GM06990 (cell line): ENCODE measurements at regions not wholly inside any gene's neighbourhood (a gene's known extent, or its start where the extent isn't known, plus 50 kb on each side); places are given as distances from the start of the nearest gene placed in this dataset.

Source experiments
- DNase-seq: peaks from one replicate; pipeline ENCODE4 v3.0.0-alpha.2; 2011; ENCODE audit not compliant: insufficient read length; ENCODE audit errors: extremely low read depth
- H3K27me3 ChIP-seq: replicated peaks from 2 replicates; pipeline ENCODE4 v1.6.0; 2011; ENCODE audit warnings: low read length; ENCODE audit not compliant: control insufficient read depth, insufficient read depth
- H3K36me3 ChIP-seq: 2 replicates; pipeline ENCODE4 v1.5.1; 2011; ENCODE audit warnings: low read length; ENCODE audit not compliant: control insufficient read depth, insufficient read depth
- H3K4me3 ChIP-seq: replicated peaks from 2 replicates; pipeline ENCODE4 v1.5.1; 2011; ENCODE audit warnings: low read depth, mild to moderate bottlenecking, control low read depth, low read length
- CTCF ChIP-seq: IDR thresholded peaks from 2 replicates; pipeline ENCODE4 v1.5.1; 2011; ENCODE audit warnings: low read length, control low read depth, mild to moderate bottlenecking, inconsistent platforms; ENCODE audit not compliant: insufficient read depth, poor library complexity, severe bottlenecking

GRCh38 chr3:99516936-99517335 lies 121.5 kb upstream of the COL8A1 start:
- Histone ChIP-seq H3K27me3 (no peaks in the 10 kb centered on the region), H3K4me3 (no peak overlapping the region), H3K36me3 (no peaks in the 10 kb centered on the region)
- DNase-seq: no peak
- no peak for TF ChIP-seq CTCF

- no peak for TF ChIP-seq CTCF
- Histone ChIP-seq H3K36me3 (no peaks in the 10 kb centered on the region), H3K4me3 (no peak overlapping the region), H3K27me3 (no peaks in the 10 kb centered on the region)
- DNase-seq: no peak
Observed at GRCh38 chr3:99515891-99516290, 122.5 kb upstream of the COL8A1 start.

DNA sequence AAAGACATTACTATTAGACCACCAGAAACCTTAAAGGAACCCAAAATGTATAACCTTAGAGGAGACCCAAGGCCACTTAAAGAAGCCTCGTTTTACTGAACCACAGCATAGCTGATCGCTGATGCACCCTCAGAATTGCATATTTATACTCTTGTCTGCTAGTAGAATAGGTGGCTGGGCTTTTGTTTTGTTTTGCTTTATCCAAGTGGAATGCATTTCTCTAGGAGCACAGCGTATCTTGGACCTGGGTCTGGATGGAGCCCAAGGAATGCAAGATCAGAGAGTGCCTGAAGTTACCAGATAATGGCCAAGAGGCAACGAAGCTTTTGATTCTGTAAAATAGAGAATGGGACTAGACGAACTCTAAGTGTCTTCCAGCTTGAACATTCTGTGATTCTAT lies 129.2 kb upstream of the COL8A1 start:
- no peak for TF ChIP-seq CTCF
- H3K36me3 ChIP-seq: no peaks in the 10 kb centered on the region
- H3K27me3 ChIP-seq: no peaks in the 10 kb centered on the region

GRCh38 chr3:99508191-99508590 lies 130.2 kb upstream of the COL8A1 start:
- no peak overlapping the region for H3K4me3 ChIP-seq
- no peak for TF ChIP-seq CTCF
- no peaks in the 10 kb centered on the region for H3K36me3 ChIP-seq
- H3K27me3 ChIP-seq: no peaks in the 10 kb centered on the region
- no peak for DNase-seq

More for the DNA sequence above, 129.2 kb upstream of the COL8A1 start:
- no peak overlapping the region for H3K4me3 ChIP-seq
- no peak for DNase-seq

DNA sequence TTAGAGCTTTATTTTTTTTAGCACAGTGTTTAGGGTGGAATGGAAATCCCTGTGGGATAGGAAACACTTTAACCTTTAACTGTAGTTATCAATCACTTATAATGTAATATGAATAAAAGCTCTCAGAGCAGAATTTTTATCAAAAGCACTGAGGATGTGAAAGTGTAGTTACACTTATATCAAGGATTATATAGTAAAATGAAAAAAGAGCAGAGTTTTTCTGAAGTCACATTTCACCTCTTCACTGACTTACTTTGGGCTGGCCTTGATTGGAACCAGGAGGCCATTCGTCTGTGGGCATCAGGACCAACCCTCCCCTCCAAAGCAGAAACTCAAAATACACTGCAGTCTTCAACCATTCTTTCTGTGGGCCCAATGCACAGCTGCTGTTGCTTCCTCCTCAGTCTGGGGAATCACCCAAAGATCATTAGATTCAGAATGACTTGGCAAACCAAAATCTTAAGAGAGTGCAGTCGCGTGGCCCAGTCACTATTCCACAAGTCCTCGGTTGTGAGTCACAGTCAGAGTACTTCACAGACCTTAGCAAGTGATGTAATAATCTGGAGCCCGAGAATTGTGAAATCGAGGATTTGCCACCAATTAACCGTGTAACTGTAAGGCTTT lies 132.6 kb upstream of the COL8A1 start:
- Histone ChIP-seq H3K4me3 (no peak overlapping the region), H3K27me3 (no peaks in the 10 kb centered on the region), H3K36me3 (no peaks in the 10 kb centered on the region)
- TF ChIP-seq CTCF: no peak
- DNase-seq: peak; percentile 68

GRCh38 chr3:99505200-99505599 lies 133.2 kb upstream of the COL8A1 start:
- peak; percentile 16 for DNase-seq
- no peaks in the 10 kb centered on the region for H3K27me3 ChIP-seq
- TF ChIP-seq CTCF: no peak
- H3K36me3 ChIP-seq: no peaks in the 10 kb centered on the region
- H3K4me3 ChIP-seq: no peak overlapping the region
